Trophoblast cell (in vitro differentiated cells and primary cell): ENCODE measurements at regions not wholly inside any gene's neighbourhood (a gene's known extent, or its start where the extent isn't known, plus 50 kb on each side); places are given as distances from the start of the nearest gene placed in this dataset.

ENCODE experiments used
- DNase-seq, 2 donors: peaks; one replicate each; pipeline ENCODE4 v3.0.0-alpha.2; 2016
- H2AFZ ChIP-seq: 2 replicates; pipeline ENCODE4 v1.6.1; 2013; ENCODE audit warnings: low read length, moderate library complexity, mild to moderate bottlenecking; ENCODE audit not compliant: insufficient read depth, poor library complexity
- H2AK5ac ChIP-seq: 2 replicates; pipeline ENCODE4 v1.6.1; 2013; ENCODE audit warnings: mild to moderate bottlenecking, low read length
- H2BK120ac ChIP-seq: 2 replicates; pipeline ENCODE4 v1.6.1; 2013; ENCODE audit warnings: low read length, mild to moderate bottlenecking, moderate library complexity; ENCODE audit not compliant: insufficient read depth, poor library complexity
- H2BK12ac ChIP-seq: 2 replicates; pipeline ENCODE4 v1.6.1; 2013; ENCODE audit warnings: mild to moderate bottlenecking, low read length, moderate library complexity
- H2BK5ac ChIP-seq: 2 replicates; pipeline ENCODE4 v1.6.1; 2013; ENCODE audit warnings: low read length, low read depth, moderate library complexity, mild to moderate bottlenecking; ENCODE audit not compliant: poor library complexity
- H3K14ac ChIP-seq: 2 replicates; pipeline ENCODE4 v1.6.1; 2013; ENCODE audit warnings: mild to moderate bottlenecking, low read length
- H3K18ac ChIP-seq: 2 replicates; pipeline ENCODE4 v1.6.1; 2013; ENCODE audit warnings: mild to moderate bottlenecking, low read length
- H3K23ac ChIP-seq: 2 replicates; pipeline ENCODE4 v1.6.1; 2013; ENCODE audit warnings: low read length
- H3K27ac ChIP-seq: 2 replicates; pipeline ENCODE4 v1.5.1; 2013; ENCODE audit warnings: low read depth, mild to moderate bottlenecking, inconsistent platforms, low read length, moderate library complexity
- H3K27me3 ChIP-seq: 2 replicates; pipeline ENCODE4 v1.6.1; 2013; ENCODE audit warnings: inconsistent platforms, mild to moderate bottlenecking, low read length, moderate library complexity; ENCODE audit not compliant: insufficient read depth
- H3K36me3 ChIP-seq, 2 experiments: 1 replicate in 1 of 2; 2 replicates in 1 of 2; pipeline ENCODE4 v1.6.1; 2013; ENCODE audit warnings: low read length in 2 of 2, mild to moderate bottlenecking in 2 of 2, moderate library complexity in 1 of 2; ENCODE audit not compliant: insufficient read depth in 2 of 2, control insufficient read depth in 1 of 2
- H3K4ac ChIP-seq: 2 replicates; pipeline ENCODE4 v1.6.1; 2013; ENCODE audit warnings: low read depth, mild to moderate bottlenecking, low read length, moderate library complexity
- H3K4me1 ChIP-seq, 2 experiments: 1 replicate in 1 of 2; 2 replicates in 1 of 2; pipeline ENCODE4 v1.6.1; 2013; ENCODE audit warnings: low read length in 2 of 2, mild to moderate bottlenecking in 2 of 2, moderate library complexity in 1 of 2; ENCODE audit not compliant: insufficient read depth in 2 of 2, control insufficient read depth in 1 of 2
- H3K4me2 ChIP-seq: 2 replicates; pipeline ENCODE4 v1.6.1; 2013; ENCODE audit warnings: inconsistent platforms, mild to moderate bottlenecking, low read length, moderate library complexity
- H3K4me3 ChIP-seq: 2 replicates; pipeline ENCODE4 v1.5.1; 2013; ENCODE audit warnings: mild to moderate bottlenecking, low read depth, low read length, inconsistent platforms
- H3K79me1 ChIP-seq: one replicate; pipeline ENCODE4 v1.6.1; 2013; ENCODE audit warnings: low read length
- H3K79me2 ChIP-seq: 2 replicates; pipeline ENCODE4 v1.6.1; 2013; ENCODE audit warnings: low read length, mild to moderate bottlenecking; ENCODE audit not compliant: control insufficient read depth, insufficient read depth, poor library complexity
- H3K9ac ChIP-seq: 2 replicates; pipeline ENCODE4 v1.6.1; 2013; ENCODE audit warnings: mild to moderate bottlenecking, low read length
- H3K9me3 ChIP-seq: 2 replicates; pipeline ENCODE4 v1.6.1; 2013; ENCODE audit warnings: low read depth, mild to moderate bottlenecking, control low read depth, inconsistent platforms, low read length; ENCODE audit not compliant: insufficient read depth
- H4K12ac ChIP-seq: 2 replicates; pipeline ENCODE4 v1.6.1; 2013; ENCODE audit warnings: low read depth, mild to moderate bottlenecking, low read length, moderate library complexity
- H4K8ac ChIP-seq: 2 replicates; pipeline ENCODE4 v1.6.1; 2013; ENCODE audit warnings: low read depth, mild to moderate bottlenecking, low read length, moderate library complexity
- H4K91ac ChIP-seq: one replicate; pipeline ENCODE4 v1.6.1; 2013; ENCODE audit warnings: low read depth, mild to moderate bottlenecking, low read length, moderate library complexity
- WGBS: extraction: QIAGEN DNeasy Blood & Tissue Kit; methylation state at CpG from one replicate; pipeline ENCODE4 v1.1.7; 2013; ENCODE audit warnings: missing lambda C conversion rate; ENCODE audit not compliant: insufficient read length, insufficient coverage; ENCODE audit errors: extremely low coverage; 5-methylcytosine and 5-hydroxymethylcytosine counted together

- Histone ChIP-seq H3K4me2 (no peak overlapping the region), H4K12ac (no peak overlapping the region), H3K79me2 (no peaks in the 10 kb centered on the region), H3K36me3 (no peaks in the 10 kb centered on the region), H4K91ac (no peak overlapping the region), H2BK120ac (no peak overlapping the region), H2BK5ac (no peak overlapping the region), H4K8ac (no peak overlapping the region), H2BK12ac (no peak overlapping the region), H3K23ac (no peak overlapping the region), H3K18ac (no peak overlapping the region), H3K4me3 (no peak overlapping the region), H3K27ac (no peak overlapping the region), H3K27me3 (no peaks in the 10 kb centered on the region), H3K9me3 (peaks cover 6% of the 10 kb centered on the region), H2AFZ (no peak overlapping the region), H3K14ac (no peak overlapping the region), H2AK5ac (no peak overlapping the region), H3K9ac (no peak overlapping the region), H3K4ac (no peak overlapping the region), H3K4me1 (no peaks in the 10 kb centered on the region), H3K79me1 (no peaks in the 10 kb centered on the region)
- no peak for DNase-seq
- WGBS = no CpG with 5 or more reads among the region's 1 CpG
Observed at GRCh38 chr6:40205004-40205403, 270.7 kb upstream of the MOCS1 start.

- Histone ChIP-seq H3K27ac (no peak overlapping the region), H2AK5ac (no peak overlapping the region), H3K18ac (no peak overlapping the region), H3K4me3 (no peak overlapping the region), H2BK12ac (no peak overlapping the region), H2BK120ac (no peak overlapping the region), H3K23ac (no peak overlapping the region), H2AFZ (no peak overlapping the region), H3K27me3 (no peaks in the 10 kb centered on the region), H4K12ac (no peak overlapping the region), H3K79me2 (no peaks in the 10 kb centered on the region), H4K8ac (no peak overlapping the region), H3K14ac (no peak overlapping the region), H3K9me3 (peaks cover 1% of the 10 kb centered on the region), H3K36me3 (no peaks in the 10 kb centered on the region), H2BK5ac (no peak overlapping the region), H3K79me1 (no peaks in the 10 kb centered on the region), H3K4me1 (no peaks in the 10 kb centered on the region), H4K91ac (no peak overlapping the region), H3K4me2 (no peak overlapping the region), H3K4ac (no peak overlapping the region), H3K9ac (no peak overlapping the region)
- no peak for DNase-seq
- no CpG with 5 or more reads among the region's 5 CpGs for WGBS
Observed at GRCh38 chr6:40197371-40197770, 263.1 kb upstream of the MOCS1 start.

DNA sequence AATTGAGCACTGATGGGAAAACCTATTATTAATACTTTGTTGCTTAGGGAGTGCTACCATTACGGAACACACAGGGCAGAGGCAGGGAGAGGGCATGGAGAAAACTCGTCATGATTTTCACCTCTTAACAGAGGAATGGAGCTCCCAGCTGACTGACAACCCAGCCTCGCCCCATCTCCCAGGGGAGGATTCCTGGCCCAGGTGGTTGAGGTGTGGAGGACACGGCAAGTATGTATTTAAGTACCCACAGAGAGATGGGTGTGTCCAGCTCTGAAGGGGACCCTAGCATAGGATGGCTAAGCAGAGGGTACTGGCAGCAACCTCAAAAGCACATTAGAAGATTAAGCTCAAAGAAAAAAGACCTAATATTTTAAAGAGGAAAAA is 261.9 kb upstream of the MOCS1 start:
- Histone ChIP-seq H3K36me3 (no peaks in the 10 kb centered on the region), H2AK5ac (no peak overlapping the region), H3K4me3 (no peak overlapping the region), H3K4ac (no peak overlapping the region), H4K12ac (no peak overlapping the region), H3K14ac (no peak overlapping the region), H3K79me2 (no peaks in the 10 kb centered on the region), H3K9ac (no peak overlapping the region), H4K91ac (no peak overlapping the region), H4K8ac (no peak overlapping the region), H2BK5ac (no peak overlapping the region), H3K27ac (no peak overlapping the region), H2AFZ (no peak overlapping the region), H2BK120ac (no peak overlapping the region), H3K4me1 (no peaks in the 10 kb centered on the region), H3K4me2 (no peak overlapping the region), H3K18ac (no peak overlapping the region), H2BK12ac (no peak overlapping the region), H3K9me3 (peaks cover 1% of the 10 kb centered on the region), H3K79me1 (no peaks in the 10 kb centered on the region), H3K23ac (no peak overlapping the region), H3K27me3 (no peaks in the 10 kb centered on the region)
- DNase-seq = no peak
- WGBS = no CpG with 5 or more reads among the region's 4 CpGs

- Histone ChIP-seq H3K23ac (no peak overlapping the region), H2BK5ac (no peak overlapping the region), H3K18ac (no peak overlapping the region), H3K9me3 (peaks cover 1% of the 10 kb centered on the region), H4K8ac (no peak overlapping the region), H4K12ac (no peak overlapping the region), H3K9ac (no peak overlapping the region), H3K14ac (no peak overlapping the region), H3K36me3 (no peaks in the 10 kb centered on the region), H2BK12ac (no peak overlapping the region), H2AK5ac (no peak overlapping the region), H3K4ac (no peak overlapping the region), H3K27me3 (no peaks in the 10 kb centered on the region), H3K79me1 (no peaks in the 10 kb centered on the region), H3K4me2 (no peak overlapping the region), H2AFZ (no peak overlapping the region), H2BK120ac (no peak overlapping the region), H3K79me2 (no peaks in the 10 kb centered on the region), H3K4me3 (no peak overlapping the region), H4K91ac (no peak overlapping the region), H3K27ac (no peak overlapping the region), H3K4me1 (no peaks in the 10 kb centered on the region)
- no peak for DNase-seq
- WGBS = no CpG with 5 or more reads among the region's 11 CpGs
Observed at GRCh38 chr6:40195428-40196134, 261.3 kb upstream of the MOCS1 start.
